EH (cell line): ENCODE measurements at regions not wholly inside any gene's neighbourhood (a gene's known extent, or its start where the extent isn't known, plus 50 kb on each side); places are given as distances from the start of the nearest gene placed in this dataset.
"Not testable (repeated sequence)": the region's sequence is repeated elsewhere in the genome, so short reads cannot be mapped to it uniquely, and the experiment has no call there.

Experiments
- DNase-seq: peaks from one replicate; pipeline ENCODE4 v3.0.0-alpha.2; 2015; ENCODE audit warnings: low read depth

GRCh38 chr3:72050048-72050632 is 265.2 kb upstream of the PROK2 start:
- no peak for DNase-seq

- no peak for DNase-seq
These were observed 264.4 kb upstream of the PROK2 start for GRCh38 chr3:72049300-72049699.

GRCh38 chr3:72048873-72049272 is 263.9 kb upstream of the PROK2 start:
- DNase-seq, result no peak

- no peak for DNase-seq
These were observed 262.4 kb upstream of the PROK2 start for GRCh38 chr3:72047221-72047871.

GRCh38 chr3:72044231-72044855 is 259.4 kb upstream of the PROK2 start:
- DNase-seq, result peak; percentile 71

- peak; percentile 14 for DNase-seq
These were observed 258.5 kb upstream of the PROK2 start for GRCh38 chr3:72043204-72044133.

GRCh38 chr3:72042397-72043203 is 257.7 kb upstream of the PROK2 start:
- peak; percentile 75 for DNase-seq

- peak; percentile 28 for DNase-seq
These were observed 256.6 kb upstream of the PROK2 start for GRCh38 chr3:72041511-72041910.

- DNase-seq, result no peak
These were observed 256.1 kb upstream of the PROK2 start for GRCh38 chr3:72041076-72041475.

- no peak for DNase-seq
These were observed 254.7 kb upstream of the PROK2 start for GRCh38 chr3:72039677-72040076.

GRCh38 chr3:72036899-72037298 is 252.0 kb upstream of the PROK2 start:
- peak; percentile 76 for DNase-seq

GRCh38 chr3:72035606-72036005 is 250.7 kb upstream of the PROK2 start:
- no peak for DNase-seq

- no peak for DNase-seq
These were observed 250.0 kb upstream of the PROK2 start for GRCh38 chr3:72034986-72035385.

GRCh38 chr3:72033666-72034428 is 248.9 kb upstream of the PROK2 start:
- DNase-seq, result no peak

- no peak for DNase-seq
These were observed 247.6 kb upstream of the PROK2 start for GRCh38 chr3:72032441-72033135.

- DNase-seq, result peak; percentile 79
These were observed 246.6 kb upstream of the PROK2 start for GRCh38 chr3:72031581-72031980.

GRCh38 chr3:72030296-72030695 is 245.3 kb upstream of the PROK2 start:
- DNase-seq, result not testable (repeated sequence)

- peak; percentile 19 for DNase-seq
These were observed 243.8 kb upstream of the PROK2 start for GRCh38 chr3:72028726-72029125.

- DNase-seq, result not testable (repeated sequence)
These were observed 243.4 kb upstream of the PROK2 start for GRCh38 chr3:72028307-72028706.

- not testable (repeated sequence) for DNase-seq
These were observed 242.8 kb upstream of the PROK2 start for GRCh38 chr3:72027728-72028127.
